WTC11 (cell line): ENCODE measurements at regions not wholly inside any gene's neighbourhood (a gene's known extent, or its start where the extent isn't known, plus 50 kb on each side); places are given as distances from the start of the nearest gene placed in this dataset.

ENCODE experiments used
- CTCF ChIP-seq: fragments of 200-600 bp; IDR thresholded peaks from 2 replicates; pipeline ENCODE4 v1.8.0; 2022; ENCODE audit warnings: antibody characterized with exemption
- FOXK1 ChIP-seq: sonication (generic); formaldehyde crosslinking; IDR thresholded peaks from 2 replicates; pipeline ENCODE4 v1.8.0; 2022; ENCODE audit warnings: mild to moderate bottlenecking, moderate library complexity, missing genetic modification reagents
- IRF1 ChIP-seq: sonication (generic); formaldehyde crosslinking; IDR thresholded peaks from 2 replicates; pipeline ENCODE4 v1.8.0; 2023; ENCODE audit warnings: missing genetic modification reagents
- NR3C1 ChIP-seq: sonication (generic); formaldehyde crosslinking; conservative IDR thresholded peaks from 2 replicates; pipeline ENCODE4 v1.8.1; 2023; ENCODE audit warnings: low read depth, mild to moderate bottlenecking, missing genetic modification reagents
- TF ChIP-seq, protein P1 (sequence below): sonication (generic); formaldehyde crosslinking; IDR thresholded peaks from 2 replicates; pipeline ENCODE4 v1.8.0; 2022; ENCODE audit warnings: mild to moderate bottlenecking, missing genetic modification reagents
- TF ChIP-seq, protein P2 (sequence below): sonication (generic); formaldehyde crosslinking; IDR thresholded peaks from 2 replicates; pipeline ENCODE4 v1.8.1; 2023; ENCODE audit warnings: mild to moderate bottlenecking, missing genetic modification reagents
- TF ChIP-seq, protein P3 (sequence below): sonication (generic); formaldehyde crosslinking; conservative IDR thresholded peaks from 2 replicates; pipeline ENCODE4 v1.8.1; 2022; ENCODE audit warnings: mild to moderate bottlenecking, missing genetic modification reagents

- TF ChIP-seq CTCF (no peak), NR3C1 (no peak), FOXK1 (no peak), IRF1 (CRISPR knock-in tag) (no peak)
- TF ChIP-seq, protein P1, sequence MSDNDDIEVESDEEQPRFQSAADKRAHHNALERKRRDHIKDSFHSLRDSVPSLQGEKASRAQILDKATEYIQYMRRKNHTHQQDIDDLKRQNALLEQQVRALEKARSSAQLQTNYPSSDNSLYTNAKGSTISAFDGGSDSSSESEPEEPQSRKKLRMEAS (CRISPR knock-in tag) = no peak
- TF ChIP-seq, protein P2, sequence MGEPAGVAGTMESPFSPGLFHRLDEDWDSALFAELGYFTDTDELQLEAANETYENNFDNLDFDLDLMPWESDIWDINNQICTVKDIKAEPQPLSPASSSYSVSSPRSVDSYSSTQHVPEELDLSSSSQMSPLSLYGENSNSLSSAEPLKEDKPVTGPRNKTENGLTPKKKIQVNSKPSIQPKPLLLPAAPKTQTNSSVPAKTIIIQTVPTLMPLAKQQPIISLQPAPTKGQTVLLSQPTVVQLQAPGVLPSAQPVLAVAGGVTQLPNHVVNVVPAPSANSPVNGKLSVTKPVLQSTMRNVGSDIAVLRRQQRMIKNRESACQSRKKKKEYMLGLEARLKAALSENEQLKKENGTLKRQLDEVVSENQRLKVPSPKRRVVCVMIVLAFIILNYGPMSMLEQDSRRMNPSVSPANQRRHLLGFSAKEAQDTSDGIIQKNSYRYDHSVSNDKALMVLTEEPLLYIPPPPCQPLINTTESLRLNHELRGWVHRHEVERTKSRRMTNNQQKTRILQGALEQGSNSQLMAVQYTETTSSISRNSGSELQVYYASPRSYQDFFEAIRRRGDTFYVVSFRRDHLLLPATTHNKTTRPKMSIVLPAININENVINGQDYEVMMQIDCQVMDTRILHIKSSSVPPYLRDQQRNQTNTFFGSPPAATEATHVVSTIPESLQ (CRISPR knock-in tag) = no peak
- TF ChIP-seq, protein P3, sequence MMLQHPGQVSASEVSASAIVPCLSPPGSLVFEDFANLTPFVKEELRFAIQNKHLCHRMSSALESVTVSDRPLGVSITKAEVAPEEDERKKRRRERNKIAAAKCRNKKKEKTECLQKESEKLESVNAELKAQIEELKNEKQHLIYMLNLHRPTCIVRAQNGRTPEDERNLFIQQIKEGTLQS = no peak
Measured at GRCh38 chr18:77872166-77872565, 622.5 kb downstream of the GALR1 start.
